ENCODE measurements at regions not wholly inside any gene's neighbourhood (a gene's known extent, or its start where the extent isn't known, plus 50 kb on each side); places are given as distances from the start of the nearest gene placed in this dataset.

DNA sequence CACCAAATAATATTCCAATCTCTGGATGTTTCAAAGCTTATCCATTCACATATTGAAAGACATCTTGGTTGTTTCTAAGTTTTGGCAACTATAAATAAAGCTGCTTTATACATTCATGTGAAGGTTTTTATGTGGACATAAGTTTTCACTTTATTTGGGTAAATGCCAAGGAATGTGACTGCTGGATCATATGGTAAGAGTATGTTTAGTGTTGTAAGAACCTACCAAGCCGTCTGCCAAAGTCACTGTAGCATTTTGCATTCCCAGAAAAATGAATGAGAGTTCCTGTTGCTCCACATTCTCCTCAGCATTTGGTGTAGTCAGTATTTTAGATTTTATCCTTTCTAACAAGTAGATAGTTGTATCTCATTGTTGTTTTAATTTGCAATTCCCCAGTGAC, 1047.7 kb downstream of the C4orf33 start:
- no peak overlapping the region for H3K4me3 ChIP-seq (ENCODE audit: low read length)
- H3K27me3 ChIP-seq (ENCODE audit: control insufficient read depth, insufficient read depth, low read length): no peaks in the 10 kb centered on the region
- H3K4me1 ChIP-seq (ENCODE audit: control insufficient read depth, insufficient read depth, low read length): no peaks in the 10 kb centered on the region
- no peaks in the 10 kb centered on the region for H3K36me3 ChIP-seq (ENCODE audit: insufficient read depth, low read length)
- H3K9me3 ChIP-seq (replicated peaks; ENCODE audit: low read length): no peaks in the 10 kb centered on the region
- no peak overlapping the region for H3K4me2 ChIP-seq (ENCODE audit: low read length)
- H3K9ac ChIP-seq (ENCODE audit: low read depth, low read length): no peak overlapping the region

DNA sequence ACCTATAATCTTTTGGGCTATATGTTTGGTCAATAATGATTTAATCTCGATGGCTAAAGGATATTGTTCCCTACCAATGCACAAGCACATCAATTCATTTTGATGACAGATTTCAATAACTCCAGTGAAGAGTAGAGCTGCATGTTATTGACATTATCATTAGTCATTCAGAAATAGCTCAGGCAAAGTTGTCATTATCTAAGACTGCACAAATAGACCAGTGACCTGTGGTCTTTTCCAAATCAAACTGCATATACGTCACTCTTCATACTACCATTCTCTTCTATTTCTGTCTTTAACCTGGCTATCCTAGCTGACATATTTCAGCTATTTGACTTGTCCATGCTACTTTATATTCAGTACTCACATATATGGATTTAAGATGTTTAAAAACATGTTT, 1050.8 kb downstream of the C4orf33 start:
- H3K4me2 ChIP-seq (ENCODE audit: low read length): no peak overlapping the region
- H3K4me3 ChIP-seq (ENCODE audit: low read length): no peak overlapping the region
- H3K36me3 ChIP-seq (ENCODE audit: insufficient read depth, low read length): no peaks in the 10 kb centered on the region
- H3K9ac ChIP-seq (ENCODE audit: low read depth, low read length): no peak overlapping the region
- H3K9me3 ChIP-seq (replicated peaks; ENCODE audit: low read length): no peaks in the 10 kb centered on the region
- H3K4me1 ChIP-seq (ENCODE audit: control insufficient read depth, insufficient read depth, low read length): no peaks in the 10 kb centered on the region
- H3K27me3 ChIP-seq (ENCODE audit: control insufficient read depth, insufficient read depth, low read length): no peaks in the 10 kb centered on the region

DNA sequence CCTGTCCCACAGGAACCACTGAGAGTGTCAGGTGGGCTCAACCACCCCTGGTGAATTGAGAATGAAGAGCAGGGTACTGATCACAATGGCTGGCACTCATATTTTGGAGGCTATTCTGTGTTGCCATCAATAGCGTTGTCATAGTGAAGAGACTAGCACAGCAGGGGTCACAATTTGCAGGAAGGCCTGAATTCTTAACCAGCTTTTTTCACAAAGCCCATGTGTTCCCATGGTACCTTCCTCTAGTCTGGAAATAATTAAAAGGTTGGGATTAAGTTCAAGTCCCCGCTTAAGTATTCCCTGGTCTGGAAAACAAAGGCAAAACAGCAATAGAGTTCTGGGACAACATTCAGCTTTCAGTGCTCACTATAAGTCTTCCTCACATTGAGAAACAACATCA, 1051.7 kb downstream of the C4orf33 start:
- no peak overlapping the region for H3K4me3 ChIP-seq (ENCODE audit: low read length)

DNA sequence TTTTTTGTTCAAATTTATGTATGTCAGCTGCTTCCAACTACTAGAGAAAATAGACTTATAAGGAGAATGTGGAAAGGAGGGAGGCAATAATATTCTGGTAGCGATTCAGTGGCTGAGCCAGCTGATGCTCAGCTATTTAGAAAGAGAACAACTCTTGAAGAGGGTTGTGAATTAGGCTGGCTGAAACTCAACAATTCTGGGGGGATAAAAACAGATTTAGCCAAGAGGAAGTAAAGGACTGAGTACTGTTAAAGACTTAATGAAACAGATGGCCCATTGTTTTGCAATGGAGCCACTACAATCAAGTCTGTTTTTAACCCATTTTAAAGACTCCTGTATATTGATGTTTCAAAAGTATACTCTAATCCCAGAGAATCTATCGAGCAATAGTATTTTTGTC, 1058.9 kb downstream of the C4orf33 start:
- Histone ChIP-seq H3K9ac (ENCODE audit: low read depth, low read length) (no peak overlapping the region), H3K4me2 (ENCODE audit: low read length) (no peak overlapping the region), H3K27me3 (ENCODE audit: control insufficient read depth, insufficient read depth, low read length) (no peaks in the 10 kb centered on the region), H3K36me3 (ENCODE audit: insufficient read depth, low read length) (no peaks in the 10 kb centered on the region), H3K9me3 (replicated peaks; ENCODE audit: low read length) (no peaks in the 10 kb centered on the region), H3K4me1 (ENCODE audit: control insufficient read depth, insufficient read depth, low read length) (no peaks in the 10 kb centered on the region), H3K4me3 (ENCODE audit: low read length) (no peak overlapping the region)

More for the DNA sequence above, 1051.7 kb downstream of the C4orf33 start:
- Histone ChIP-seq H3K4me1 (ENCODE audit: control insufficient read depth, insufficient read depth, low read length) (no peaks in the 10 kb centered on the region), H3K27me3 (ENCODE audit: control insufficient read depth, insufficient read depth, low read length) (no peaks in the 10 kb centered on the region), H3K36me3 (ENCODE audit: insufficient read depth, low read length) (no peaks in the 10 kb centered on the region), H3K9ac (ENCODE audit: low read depth, low read length) (no peak overlapping the region), H3K4me2 (ENCODE audit: low read length) (no peak overlapping the region), H3K9me3 (replicated peaks; ENCODE audit: low read length) (no peaks in the 10 kb centered on the region)

DNA sequence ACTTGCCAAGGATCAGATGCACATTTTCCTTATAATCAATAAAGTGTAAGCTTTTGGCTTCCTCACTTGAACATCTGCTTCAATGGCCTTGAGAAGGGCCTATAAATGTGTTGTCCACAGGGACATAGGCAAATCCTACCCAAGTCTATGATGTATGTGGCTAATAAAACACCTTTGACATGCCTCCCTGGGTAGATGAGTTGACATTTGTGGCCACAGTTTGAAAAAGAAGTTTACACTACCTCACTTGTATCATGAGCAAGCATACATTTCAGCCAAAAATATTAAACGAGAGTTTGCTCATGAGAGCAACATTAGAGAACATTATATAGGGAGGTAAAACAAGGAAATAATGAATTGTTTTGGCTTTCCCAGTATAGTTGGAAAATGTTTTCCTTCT, 1067.7 kb downstream of the C4orf33 start:
- H3K4me3 ChIP-seq (ENCODE audit: low read length): no peak overlapping the region
- no peaks in the 10 kb centered on the region for H3K9me3 ChIP-seq (replicated peaks; ENCODE audit: low read length)
- no peak overlapping the region for H3K9ac ChIP-seq (ENCODE audit: low read depth, low read length)
- H3K36me3 ChIP-seq (ENCODE audit: insufficient read depth, low read length): no peaks in the 10 kb centered on the region
- no peaks in the 10 kb centered on the region for H3K4me1 ChIP-seq (ENCODE audit: control insufficient read depth, insufficient read depth, low read length)
- no peak overlapping the region for H3K4me2 ChIP-seq (ENCODE audit: low read length)
- no peaks in the 10 kb centered on the region for H3K27me3 ChIP-seq (ENCODE audit: control insufficient read depth, insufficient read depth, low read length)

DNA sequence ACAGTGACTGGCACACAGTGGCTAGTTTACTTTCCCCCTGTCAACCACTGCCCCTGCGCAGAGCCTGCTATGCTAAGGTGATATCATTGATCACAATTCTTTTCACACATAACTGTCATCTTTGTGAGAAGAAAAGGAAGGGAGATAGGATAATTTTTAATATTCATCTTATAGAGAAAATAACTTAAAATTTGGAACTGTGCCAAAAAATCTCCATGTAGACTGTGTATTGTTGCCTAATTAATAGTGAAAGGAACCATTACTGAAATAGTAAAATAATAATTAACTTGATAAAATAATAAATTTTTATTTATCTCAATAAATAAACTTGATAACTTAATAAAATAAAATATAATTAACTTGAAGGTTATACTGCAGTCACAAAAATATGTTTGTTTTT, 1069.4 kb downstream of the C4orf33 start:
- Histone ChIP-seq H3K27me3 (ENCODE audit: control insufficient read depth, insufficient read depth, low read length) (no peaks in the 10 kb centered on the region), H3K4me3 (ENCODE audit: low read length) (no peak overlapping the region), H3K4me1 (ENCODE audit: control insufficient read depth, insufficient read depth, low read length) (no peaks in the 10 kb centered on the region), H3K4me2 (ENCODE audit: low read length) (no peak overlapping the region), H3K36me3 (ENCODE audit: insufficient read depth, low read length) (no peaks in the 10 kb centered on the region), H3K9me3 (replicated peaks; ENCODE audit: low read length) (no peaks in the 10 kb centered on the region), H3K9ac (ENCODE audit: low read depth, low read length) (no peak overlapping the region)

DNA sequence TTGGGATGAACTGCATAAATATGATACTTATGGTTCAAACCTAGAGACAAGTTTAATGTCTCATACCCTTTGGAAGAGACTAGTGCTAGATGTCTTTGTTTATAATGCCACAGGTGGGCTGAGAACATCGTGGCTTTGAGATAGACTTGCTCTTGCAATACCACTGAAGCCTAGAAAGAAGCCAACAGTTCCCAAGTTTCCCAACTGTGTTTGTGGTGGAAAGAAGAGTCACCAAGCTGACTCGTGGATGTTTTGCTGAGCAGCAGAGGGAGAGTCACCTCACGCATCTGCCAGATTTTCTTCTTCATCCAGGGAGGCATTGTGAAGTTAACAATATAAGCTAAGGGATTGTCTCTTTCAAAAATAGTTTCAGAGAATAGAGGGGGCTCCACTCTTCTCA, 1076.2 kb downstream of the C4orf33 start:
- Histone ChIP-seq H3K27me3 (ENCODE audit: control insufficient read depth, insufficient read depth, low read length) (no peaks in the 10 kb centered on the region), H3K9ac (ENCODE audit: low read depth, low read length) (no peak overlapping the region), H3K4me2 (ENCODE audit: low read length) (no peak overlapping the region), H3K36me3 (ENCODE audit: insufficient read depth, low read length) (no peaks in the 10 kb centered on the region), H3K4me1 (ENCODE audit: control insufficient read depth, insufficient read depth, low read length) (no peaks in the 10 kb centered on the region), H3K4me3 (ENCODE audit: low read length) (no peak overlapping the region), H3K9me3 (replicated peaks; ENCODE audit: low read length) (no peaks in the 10 kb centered on the region)

DNA sequence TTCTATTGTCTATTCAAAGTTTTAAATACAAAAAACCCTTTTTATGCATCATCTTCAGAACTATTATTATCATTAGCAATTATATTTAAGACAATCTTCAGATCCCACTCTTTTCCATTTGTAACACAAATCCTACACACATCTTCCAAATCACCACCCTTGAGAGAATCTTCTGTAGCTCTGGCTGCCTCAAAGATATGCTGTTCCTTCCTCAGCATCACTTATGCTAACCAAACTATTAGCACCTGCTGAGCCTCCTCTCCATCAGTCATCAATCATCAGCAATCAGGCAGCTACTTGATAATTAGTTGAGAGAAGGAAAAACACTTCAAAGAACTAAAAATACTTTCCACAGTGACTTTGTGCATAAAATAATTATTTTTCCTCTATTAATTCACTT, 1082.2 kb downstream of the C4orf33 start:
- Histone ChIP-seq H3K27me3 (ENCODE audit: control insufficient read depth, insufficient read depth, low read length) (no peaks in the 10 kb centered on the region), H3K36me3 (ENCODE audit: insufficient read depth, low read length) (no peaks in the 10 kb centered on the region), H3K4me3 (ENCODE audit: low read length) (no peak overlapping the region), H3K9ac (ENCODE audit: low read depth, low read length) (no peak overlapping the region), H3K4me1 (ENCODE audit: control insufficient read depth, insufficient read depth, low read length) (no peaks in the 10 kb centered on the region), H3K4me2 (ENCODE audit: low read length) (no peak overlapping the region), H3K9me3 (replicated peaks; ENCODE audit: low read length) (no peaks in the 10 kb centered on the region)

DNA sequence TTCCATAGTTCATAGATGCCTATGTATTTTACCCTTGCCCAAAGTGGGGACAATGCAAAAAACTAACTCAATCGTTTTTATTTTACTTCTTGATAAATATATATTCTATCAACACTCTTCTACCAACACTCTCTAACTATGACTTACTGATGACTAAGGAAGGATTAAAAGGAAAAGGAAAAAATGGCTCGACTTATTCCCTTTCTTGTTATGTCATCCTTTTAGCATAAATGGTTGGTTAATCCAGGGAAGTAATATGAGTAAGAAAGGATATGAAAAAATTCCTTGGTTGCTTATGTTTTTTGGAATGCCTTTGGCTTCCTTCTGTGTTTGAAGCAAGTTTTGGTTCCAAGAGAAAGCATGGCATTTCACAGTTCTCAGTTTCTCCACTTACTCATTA, 1087.1 kb downstream of the C4orf33 start:
- H3K27me3 ChIP-seq (ENCODE audit: control insufficient read depth, insufficient read depth, low read length): no peaks in the 10 kb centered on the region
- no peak overlapping the region for H3K4me2 ChIP-seq (ENCODE audit: low read length)
- no peak overlapping the region for H3K4me3 ChIP-seq (ENCODE audit: low read length)
- H3K9me3 ChIP-seq (replicated peaks; ENCODE audit: low read length): no peaks in the 10 kb centered on the region
- no peak overlapping the region for H3K9ac ChIP-seq (ENCODE audit: low read depth, low read length)
- no peaks in the 10 kb centered on the region for H3K4me1 ChIP-seq (ENCODE audit: control insufficient read depth, insufficient read depth, low read length)
- no peaks in the 10 kb centered on the region for H3K36me3 ChIP-seq (ENCODE audit: insufficient read depth, low read length)

DNA sequence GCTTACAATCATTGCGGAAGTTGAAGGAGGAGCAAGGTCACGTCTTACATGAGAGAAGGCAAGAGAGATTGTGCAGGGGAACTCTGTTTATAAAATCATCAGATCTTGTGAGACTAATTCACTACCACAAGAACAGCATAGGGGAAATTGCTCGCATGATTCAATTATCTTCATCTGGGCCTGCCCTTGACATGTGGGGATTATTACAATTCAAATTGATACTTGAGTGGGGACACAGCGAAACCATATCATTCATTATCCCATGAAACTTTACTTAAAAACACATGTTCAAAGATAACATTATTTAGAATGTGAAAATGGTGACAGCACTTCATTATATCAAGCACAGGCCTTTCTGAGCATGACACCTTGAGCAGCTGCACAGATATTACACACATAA, 1087.8 kb downstream of the C4orf33 start:
- no peaks in the 10 kb centered on the region for H3K9me3 ChIP-seq (replicated peaks; ENCODE audit: low read length)

DNA sequence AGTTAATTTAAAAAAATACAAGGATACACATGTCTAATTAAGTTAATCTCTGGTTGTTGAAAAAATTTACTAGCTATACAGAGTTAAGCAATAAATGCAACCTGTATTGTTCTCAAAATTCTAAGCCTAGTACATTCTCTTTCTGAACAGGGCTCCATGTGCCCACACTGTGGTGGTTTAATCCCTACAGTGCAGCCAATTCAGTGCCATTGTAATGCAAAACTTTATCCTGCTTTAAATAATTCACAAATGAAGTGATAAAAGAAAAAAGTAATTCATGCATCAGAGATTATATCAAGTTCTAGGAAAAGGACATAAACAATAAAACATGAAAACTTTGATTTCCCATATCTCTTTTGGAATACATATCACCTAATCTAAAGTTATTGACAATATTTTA, 1089.2 kb downstream of the C4orf33 start:
- Histone ChIP-seq H3K27me3 (ENCODE audit: control insufficient read depth, insufficient read depth, low read length) (no peaks in the 10 kb centered on the region), H3K4me1 (ENCODE audit: control insufficient read depth, insufficient read depth, low read length) (no peaks in the 10 kb centered on the region), H3K9me3 (replicated peaks; ENCODE audit: low read length) (no peaks in the 10 kb centered on the region), H3K9ac (ENCODE audit: low read depth, low read length) (no peak overlapping the region), H3K36me3 (ENCODE audit: insufficient read depth, low read length) (no peaks in the 10 kb centered on the region), H3K4me2 (ENCODE audit: low read length) (no peak overlapping the region), H3K4me3 (ENCODE audit: low read length) (no peak overlapping the region)

More for the DNA sequence above, 1087.8 kb downstream of the C4orf33 start:
- H3K9ac ChIP-seq (ENCODE audit: low read depth, low read length): no peak overlapping the region
- no peaks in the 10 kb centered on the region for H3K4me1 ChIP-seq (ENCODE audit: control insufficient read depth, insufficient read depth, low read length)
- no peak overlapping the region for H3K4me2 ChIP-seq (ENCODE audit: low read length)
- H3K4me3 ChIP-seq (ENCODE audit: low read length): no peak overlapping the region
- H3K27me3 ChIP-seq (ENCODE audit: control insufficient read depth, insufficient read depth, low read length): no peaks in the 10 kb centered on the region
- no peaks in the 10 kb centered on the region for H3K36me3 ChIP-seq (ENCODE audit: insufficient read depth, low read length)

DNA sequence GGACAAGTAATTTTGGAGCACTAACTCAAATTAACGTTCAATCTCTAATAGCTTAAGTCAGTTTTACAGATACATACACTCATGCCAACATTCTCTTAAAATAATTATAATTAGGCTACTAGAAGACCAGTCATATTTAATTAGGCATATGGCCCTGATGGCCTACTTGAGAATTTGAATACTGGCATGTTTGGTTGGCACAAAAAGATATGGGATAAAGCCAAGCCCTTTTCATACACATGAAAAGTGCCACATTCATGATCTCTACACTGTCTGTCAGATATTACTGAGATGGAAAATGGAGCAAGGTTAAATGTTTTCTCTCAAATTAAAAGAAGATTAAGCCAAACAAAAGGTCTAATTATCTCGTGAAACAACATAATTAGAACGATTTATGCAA, 1091.0 kb downstream of the C4orf33 start:
- H3K4me2 ChIP-seq (ENCODE audit: low read length): no peak overlapping the region
- H3K4me1 ChIP-seq (ENCODE audit: control insufficient read depth, insufficient read depth, low read length): no peaks in the 10 kb centered on the region
- H3K9me3 ChIP-seq (replicated peaks; ENCODE audit: low read length): no peaks in the 10 kb centered on the region
- H3K4me3 ChIP-seq (ENCODE audit: low read length): no peak overlapping the region
- no peaks in the 10 kb centered on the region for H3K36me3 ChIP-seq (ENCODE audit: insufficient read depth, low read length)
- no peaks in the 10 kb centered on the region for H3K27me3 ChIP-seq (ENCODE audit: control insufficient read depth, insufficient read depth, low read length)
- H3K9ac ChIP-seq (ENCODE audit: low read depth, low read length): no peak overlapping the region
